IPS-20b (cell line): ENCODE measurements at regions not wholly inside any gene's neighbourhood (a gene's known extent, or its start where the extent isn't known, plus 50 kb on each side); places are given as distances from the start of the nearest gene placed in this dataset.

Source experiments
- H3K27ac ChIP-seq: one replicate; pipeline ENCODE4 v1.5.1; 2013; ENCODE audit warnings: low read length
- H3K27me3 ChIP-seq: 2 replicates; pipeline ENCODE4 v1.6.1; 2013; ENCODE audit warnings: mild to moderate bottlenecking, low read length, inconsistent platforms; ENCODE audit not compliant: insufficient read depth
- H3K36me3 ChIP-seq: 2 replicates; pipeline ENCODE4 v1.6.1; 2013; ENCODE audit warnings: low read depth, mild to moderate bottlenecking, inconsistent platforms, low read length, moderate library complexity; ENCODE audit not compliant: insufficient read depth
- H3K4me1 ChIP-seq: 2 replicates; pipeline ENCODE4 v1.6.1; 2013; ENCODE audit warnings: mild to moderate bottlenecking, control low read depth, inconsistent platforms, low read length, moderate library complexity; ENCODE audit not compliant: insufficient read depth
- H3K4me3 ChIP-seq: 2 replicates; pipeline ENCODE4 v1.5.1; 2013; ENCODE audit warnings: mild to moderate bottlenecking, low read length, inconsistent platforms
- H3K9ac ChIP-seq: 2 replicates; pipeline ENCODE4 v1.6.1; 2013; ENCODE audit warnings: low read depth, mild to moderate bottlenecking, inconsistent platforms, low read length, moderate library complexity
- H3K9me3 ChIP-seq: 2 replicates; pipeline ENCODE4 v1.6.1; 2013; ENCODE audit warnings: mild to moderate bottlenecking, low read depth, low read length, inconsistent platforms; ENCODE audit not compliant: insufficient read depth

GRCh38 chr22:27635435-27635834, 166.1 kb downstream of the MN1 start:
- Histone ChIP-seq H3K9me3 (no peaks in the 10 kb centered on the region), H3K27ac (no peak overlapping the region), H3K9ac (no peak overlapping the region)

GRCh38 chr22:27635852-27636251, 165.7 kb downstream of the MN1 start:
- Histone ChIP-seq H3K36me3 (no peaks in the 10 kb centered on the region), H3K4me1 (peaks cover 11% of the 10 kb centered on the region; the same call in 1 of the 2 replicates), H3K27ac (no peak overlapping the region), H3K27me3 (no peaks in the 10 kb centered on the region), H3K9me3 (no peaks in the 10 kb centered on the region), H3K9ac (no peak overlapping the region), H3K4me3 (no peak overlapping the region)

More at GRCh38 chr22:27635435-27635834, 166.1 kb downstream of the MN1 start:
- Histone ChIP-seq H3K4me1 (peaks cover 11% of the 10 kb centered on the region; the same call in 1 of the 2 replicates), H3K27me3 (no peaks in the 10 kb centered on the region), H3K4me3 (no peak overlapping the region), H3K36me3 (no peaks in the 10 kb centered on the region)

- Histone ChIP-seq H3K36me3 (no peaks in the 10 kb centered on the region), H3K9ac (no peak overlapping the region), H3K27ac (no peak overlapping the region)
Measured at GRCh38 chr22:27636716-27637508, 164.6 kb downstream of the MN1 start.

GRCh38 chr22:27637604-27638003, 164.0 kb downstream of the MN1 start:
- peaks cover 14% of the 10 kb centered on the region; the same call in 1 of the 2 replicates for H3K4me1 ChIP-seq
- no peak overlapping the region for H3K9ac ChIP-seq
- H3K36me3 ChIP-seq = no peaks in the 10 kb centered on the region
- no peak overlapping the region for H3K4me3 ChIP-seq
- no peaks in the 10 kb centered on the region for H3K9me3 ChIP-seq
- no peak overlapping the region for H3K27ac ChIP-seq
- peaks cover 3% of the 10 kb centered on the region; the same call in 1 of the 2 replicates for H3K27me3 ChIP-seq

More at GRCh38 chr22:27636716-27637508, 164.6 kb downstream of the MN1 start:
- Histone ChIP-seq H3K27me3 (no peaks in the 10 kb centered on the region), H3K4me1 (peaks cover 14% of the 10 kb centered on the region; the same call in 1 of the 2 replicates), H3K9me3 (no peaks in the 10 kb centered on the region), H3K4me3 (no peak overlapping the region)

GRCh38 chr22:27638329-27639233, 163.0 kb downstream of the MN1 start:
- Histone ChIP-seq H3K36me3 (no peaks in the 10 kb centered on the region), H3K9me3 (no peaks in the 10 kb centered on the region), H3K27ac (no peak overlapping the region), H3K4me3 (no peak overlapping the region), H3K9ac (no peak overlapping the region), H3K27me3 (peaks cover 12% of the 10 kb centered on the region; the same call in 1 of the 2 replicates), H3K4me1 (peaks cover 14% of the 10 kb centered on the region; the same call in 1 of the 2 replicates)

DNA sequence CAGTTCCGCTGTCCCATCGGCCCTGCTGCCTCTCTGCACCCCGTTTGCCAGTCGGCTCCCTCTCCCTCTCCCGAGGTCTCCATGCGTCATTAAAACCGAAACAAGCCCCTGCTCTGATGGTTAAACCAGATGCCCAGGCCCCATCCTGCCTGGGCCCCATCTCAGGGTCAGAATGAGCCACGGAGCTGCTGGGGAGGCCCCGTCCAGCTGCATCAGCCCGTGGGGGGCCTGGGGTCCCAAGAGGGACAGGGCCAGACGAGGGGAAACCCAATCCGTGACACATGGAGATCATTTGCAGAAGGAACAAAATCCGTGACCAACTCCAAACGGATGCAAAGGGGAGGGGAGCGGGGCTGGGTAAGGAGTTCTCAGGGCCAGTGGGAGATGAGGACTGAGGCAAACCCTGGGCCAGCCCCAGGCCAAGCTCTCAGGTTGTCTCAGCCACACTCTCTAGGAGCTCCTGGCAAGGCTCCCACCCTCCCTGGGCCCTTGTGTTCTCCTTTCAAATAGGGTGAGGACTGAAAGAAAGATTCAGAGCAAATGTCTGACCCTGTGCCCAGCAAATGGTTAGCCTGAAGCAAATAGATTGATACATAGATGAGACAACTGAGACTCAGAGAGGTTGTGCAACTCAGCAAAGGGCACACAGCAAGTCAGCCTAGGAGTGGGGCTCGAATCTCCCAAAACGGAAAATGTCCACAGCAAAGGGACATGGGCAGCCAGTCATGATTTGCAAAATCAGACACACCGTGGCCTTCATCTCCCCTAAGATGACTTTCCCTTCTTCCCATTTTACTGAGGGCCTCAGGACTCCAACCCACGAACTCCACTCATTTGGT, 162.1 kb downstream of the MN1 start:
- Histone ChIP-seq H3K36me3 (no peaks in the 10 kb centered on the region), H3K4me3 (no peak overlapping the region), H3K27ac (no peak overlapping the region), H3K9ac (no peak overlapping the region), H3K27me3 (peaks cover 15% of the 10 kb centered on the region; the same call in 1 of the 2 replicates), H3K4me1 (peaks cover 14% of the 10 kb centered on the region; the same call in 1 of the 2 replicates), H3K9me3 (no peaks in the 10 kb centered on the region)

GRCh38 chr22:27641049-27641795, 160.3 kb downstream of the MN1 start:
- Histone ChIP-seq H3K9ac (no peak overlapping the region), H3K4me1 (peaks cover 14% of the 10 kb centered on the region; the same call in 1 of the 2 replicates), H3K4me3 (no peak overlapping the region)

DNA sequence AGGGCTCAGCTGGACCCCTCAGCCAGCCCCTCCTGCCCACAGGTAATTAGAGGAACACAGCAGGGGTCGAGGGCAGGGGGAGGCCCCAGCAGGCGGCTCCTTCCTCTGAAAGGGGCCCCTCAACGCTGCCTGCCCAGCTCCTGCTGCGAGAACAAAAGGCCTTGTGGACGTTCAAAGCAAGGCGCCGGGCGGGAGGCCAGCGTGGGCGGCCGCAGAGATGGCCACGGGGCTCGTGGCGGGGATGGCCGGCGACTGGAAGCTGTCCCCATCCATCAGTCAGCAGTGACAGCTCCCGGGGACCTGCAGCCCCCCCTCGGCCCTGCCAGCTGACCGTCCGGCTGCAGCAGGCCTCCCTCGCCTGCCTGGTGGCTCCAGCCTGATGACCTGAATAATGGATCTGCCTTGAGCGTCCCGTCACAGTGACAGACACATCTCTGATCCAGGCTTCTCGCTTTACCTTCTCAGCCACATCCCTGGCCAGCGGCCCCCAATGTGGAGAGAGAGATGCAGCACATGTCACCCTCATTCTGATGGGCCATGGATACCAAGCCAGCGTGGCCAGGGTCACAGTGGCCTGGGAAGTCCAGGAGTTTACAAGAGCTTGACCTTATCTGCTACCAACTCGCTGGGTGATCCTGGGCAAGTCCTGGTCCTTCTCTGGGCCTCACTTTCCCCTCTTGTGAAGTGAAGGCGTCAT, 159.3 kb downstream of the MN1 start:
- no peak overlapping the region for H3K4me3 ChIP-seq
- H3K9me3 ChIP-seq = no peaks in the 10 kb centered on the region
- H3K27me3 ChIP-seq = peaks cover 15% of the 10 kb centered on the region; the same call in 1 of the 2 replicates
- no peak overlapping the region for H3K9ac ChIP-seq
- no peaks in the 10 kb centered on the region for H3K36me3 ChIP-seq
- H3K27ac ChIP-seq = no peak overlapping the region
- H3K4me1 ChIP-seq = peaks cover 14% of the 10 kb centered on the region; the same call in 1 of the 2 replicates

More at GRCh38 chr22:27641049-27641795, 160.3 kb downstream of the MN1 start:
- Histone ChIP-seq H3K27ac (no peak overlapping the region), H3K27me3 (peaks cover 15% of the 10 kb centered on the region; the same call in 1 of the 2 replicates), H3K36me3 (no peaks in the 10 kb centered on the region), H3K9me3 (no peaks in the 10 kb centered on the region)

- no peak overlapping the region for H3K27ac ChIP-seq
- H3K36me3 ChIP-seq = no peaks in the 10 kb centered on the region
- peaks cover 5% of the 10 kb centered on the region; the same call in 1 of the 2 replicates for H3K4me1 ChIP-seq
- H3K9me3 ChIP-seq = no peaks in the 10 kb centered on the region
- H3K27me3 ChIP-seq = peaks cover 19% of the 10 kb centered on the region; the same call in 1 of the 2 replicates
- no peak overlapping the region for H3K4me3 ChIP-seq
- no peak overlapping the region for H3K9ac ChIP-seq
Measured at GRCh38 chr22:27643907-27644306, 157.6 kb downstream of the MN1 start.

- Histone ChIP-seq H3K27ac (no peak overlapping the region), H3K4me3 (no peak overlapping the region), H3K9ac (no peak overlapping the region), H3K27me3 (peaks cover 19% of the 10 kb centered on the region; the same call in 1 of the 2 replicates), H3K9me3 (no peaks in the 10 kb centered on the region), H3K4me1 (peaks cover 5% of the 10 kb centered on the region; the same call in 1 of the 2 replicates), H3K36me3 (no peaks in the 10 kb centered on the region)
Measured at GRCh38 chr22:27644566-27644965, 157.0 kb downstream of the MN1 start.
